Forelimb muscle (tissue), 1 donor: ENCODE measurements at regions not wholly inside any gene's neighbourhood (a gene's known extent, or its start where the extent isn't known, plus 50 kb on each side); places are given as distances from the start of the nearest gene placed in this dataset.

Experiments
- DNase-seq: peaks from one replicate; pipeline ENCODE4 v3.0.0-alpha.2; 2013; ENCODE audit warnings: low read depth

DNA sequence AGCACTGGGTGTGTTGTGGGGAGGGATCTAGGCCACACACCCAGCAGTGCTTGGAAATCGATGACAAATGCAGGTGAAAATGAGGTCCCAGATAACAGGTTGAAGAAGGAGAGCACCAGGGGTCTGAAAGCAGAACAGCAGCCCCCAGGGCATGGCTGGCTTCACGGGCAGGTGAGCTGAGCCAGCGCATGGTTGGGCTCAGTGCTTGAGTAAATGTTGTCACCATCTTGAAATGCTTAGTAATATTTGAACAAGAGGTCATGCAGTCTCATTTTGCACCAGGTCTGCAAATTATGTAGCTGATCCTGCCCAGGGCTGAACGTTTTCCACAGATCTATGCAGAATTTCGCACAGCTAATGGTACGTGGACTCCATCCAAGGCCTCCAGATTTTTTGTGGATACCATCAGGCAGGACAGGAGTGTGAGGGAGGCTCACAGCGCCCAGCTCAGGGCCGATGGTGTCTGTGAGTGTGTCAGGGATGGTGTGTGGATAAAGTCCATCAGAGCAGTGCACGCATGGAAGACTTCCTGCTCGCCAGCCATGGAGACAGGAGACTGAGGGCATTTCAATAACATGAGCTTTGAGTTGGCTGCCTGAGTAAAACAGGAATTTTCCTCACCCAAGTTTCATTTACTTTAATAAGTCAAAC, 53.1 kb upstream of the SNX9 start:
- no peak for DNase-seq

- DNase-seq = no peak
These were observed 52.1 kb upstream of the SNX9 start for GRCh38 chr6:157770946-157771345.

GRCh38 chr6:157772820-157773219, 50.2 kb upstream of the SNX9 start:
- DNase-seq = no peak
